T-cell (primary cell): ENCODE measurements at regions not wholly inside any gene's neighbourhood (a gene's known extent, or its start where the extent isn't known, plus 50 kb on each side); places are given as distances from the start of the nearest gene placed in this dataset.

Experiments
- ATAC-seq, 4 experiments: fragments of 200-7000 bp in 3 of 4; fragments of 150-1000 bp in 1 of 4; cut with Tn5 transposase; replicated peaks in 1 of 4; 1 replicate in 3 of 4; 2 replicates in 1 of 4; pipeline ENCODE4 v1.10.0; 2021; ENCODE audit warnings: moderate library complexity in 3 of 4, mild to moderate bottlenecking in 2 of 4, moderate number of reproducible peaks in 1 of 4
- CTCF ChIA-PET, 2 donors: fragments of 300-600 bp; sonication (Branson Sonifier 250); formaldehyde crosslinking; loops; one replicate each; lab custom pipeline; 2022; ENCODE audit warnings: antibody characterized with exemption in 2 of 2; lab: Charles Lee
- POLR2A ChIA-PET, 2 donors: fragments of 300-600 bp; sonication (Branson Sonifier 250); formaldehyde crosslinking; loops; one replicate each; lab custom pipeline; 2022; ENCODE audit warnings: antibody characterized with exemption in 2 of 2; lab: Charles Lee
- DNase-seq, 35 experiments: peaks; one replicate each; pipeline versions ENCODE4 v3.0.0 to v3.0.0-alpha.2; 2013 to 2023
- H3K27ac ChIP-seq: one replicate; pipeline ENCODE4 v1.5.1; 2013; ENCODE audit warnings: low read length
- H3K27me3 ChIP-seq, 2 experiments: replicated peaks in 1 of 2; 1 replicate in 1 of 2; 2 replicates in 1 of 2; pipeline versions ENCODE4 v1.6.1 to v1.7.0; 2013; ENCODE audit warnings: low read length in 1 of 2, mixed read lengths in 1 of 2; ENCODE audit not compliant: control insufficient read depth in 2 of 2, insufficient read depth in 2 of 2; ENCODE audit errors: extremely low read depth in 1 of 2
- H3K36me3 ChIP-seq, 2 donors: 1 replicate in 1 of 2; 2 replicates in 1 of 2; pipeline versions ENCODE4 v1.6.1 to v1.7.0; 2013; ENCODE audit warnings: low read length in 1 of 2; ENCODE audit not compliant: control insufficient read depth in 2 of 2, insufficient read depth in 1 of 2; ENCODE audit errors: extremely low read depth in 1 of 2
- H3K4me1 ChIP-seq, 2 experiments: 1 replicate in 1 of 2; 2 replicates in 1 of 2; pipeline versions ENCODE4 v1.6.1 to v1.7.0; 2013; ENCODE audit warnings: low read length in 2 of 2, mixed read lengths in 1 of 2; ENCODE audit not compliant: insufficient read depth in 2 of 2, control insufficient read depth in 1 of 2; ENCODE audit errors: extremely low read depth in 1 of 2
- H3K4me3 ChIP-seq, 2 donors: 1 replicate in 1 of 2; 2 replicates in 1 of 2; pipeline versions ENCODE4 v1.5.1 to v1.7.0; 2013; ENCODE audit warnings: mild to moderate bottlenecking in 2 of 2, low read length in 1 of 2, moderate library complexity in 1 of 2; ENCODE audit not compliant: control insufficient read depth in 1 of 2; ENCODE audit errors: extremely low read depth in 1 of 2
- H3K9me3 ChIP-seq: 2 replicates; pipeline ENCODE4 v1.7.0; 2013
- H3K27ac Mint-ChIP-seq, 2 donors: one replicate each; pipeline ENCODE4 v1.8.0; 2020 to 2021; ENCODE audit warnings: mild to moderate bottlenecking in 2 of 2, mixed read lengths in 2 of 2
- H3K27me3 Mint-ChIP-seq, 2 donors: one replicate each; pipeline ENCODE4 v1.8.0; 2021 to 2022; ENCODE audit warnings: mixed read lengths in 2 of 2
- H3K36me3 Mint-ChIP-seq: one replicate; pipeline ENCODE4 v1.8.0; 2021; ENCODE audit warnings: mixed read lengths
- H3K4me1 Mint-ChIP-seq, 3 donors: one replicate each; pipeline ENCODE4 v1.8.0; 2020 to 2022; ENCODE audit warnings: mixed read lengths in 3 of 3, mild to moderate bottlenecking in 1 of 3
- H3K4me3 Mint-ChIP-seq, 3 donors: one replicate each; pipeline ENCODE4 v1.8.0; 2020 to 2022; ENCODE audit warnings: mild to moderate bottlenecking in 3 of 3, mixed read lengths in 3 of 3, moderate library complexity in 3 of 3
- H3K9me3 Mint-ChIP-seq, 3 donors: one replicate each; pipeline ENCODE4 v1.8.0; 2020 to 2022; ENCODE audit warnings: mixed read lengths in 3 of 3
- WGBS: methylation state at CpG from one replicate; pipeline ENCODE4 v1.1.5; 2013; ENCODE audit warnings: missing lambda C conversion rate; ENCODE audit not compliant: insufficient coverage; 5-methylcytosine and 5-hydroxymethylcytosine counted together

DNA sequence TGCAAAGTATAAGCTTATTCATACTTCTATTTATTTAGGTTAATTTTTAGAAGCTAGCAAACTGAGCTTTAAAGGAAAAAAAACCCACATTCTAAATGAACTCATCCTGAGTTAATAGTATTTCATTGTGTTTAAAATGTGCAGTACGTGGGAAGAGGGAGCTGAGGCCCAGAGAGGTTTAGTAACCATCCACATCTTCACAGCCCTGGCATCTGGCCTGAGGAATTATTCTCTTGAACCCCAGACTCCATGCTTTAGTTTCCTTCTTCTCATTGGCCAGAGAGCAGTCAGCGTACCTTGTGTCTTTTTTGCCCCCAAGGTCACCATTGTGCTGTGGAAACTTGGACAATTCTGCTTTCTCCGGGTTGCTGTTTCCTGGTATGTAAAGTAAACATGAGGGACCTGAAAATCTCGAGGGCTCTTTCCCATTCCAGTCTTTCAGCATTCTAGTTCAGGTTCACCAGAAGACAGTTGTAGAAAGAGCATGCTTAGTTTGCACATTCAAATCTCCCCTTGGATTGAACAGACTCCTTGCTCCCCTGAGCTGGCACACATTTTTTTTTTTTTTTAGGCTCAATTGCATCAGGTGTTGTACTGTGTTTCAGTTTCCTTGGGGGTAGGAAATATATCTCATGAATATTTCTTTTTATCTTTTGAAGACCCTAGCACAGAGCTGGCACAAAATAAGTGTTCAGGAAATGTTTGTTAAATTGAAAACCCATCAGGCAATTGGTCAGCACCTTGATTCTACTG, 81.4 kb downstream of the MYCN start:
- no peak for ATAC-seq

GRCh38 chr2:16020389-16021008, 80.1 kb downstream of the MYCN start:
- no peaks in the 10 kb centered on the region for H3K27me3 ChIP-seq
- H3K27ac ChIP-seq = no peak overlapping the region
- Mint-ChIP-seq H3K4me3 (no peak overlapping the region), H3K27me3 (peaks cover 3 to 7% of the 10 kb centered on the region in 2 donors), H3K4me1 (no peaks in the 10 kb centered on the region), H3K36me3 (no peaks in the 10 kb centered on the region), H3K9me3 (no peaks in the 10 kb centered on the region), H3K27ac (no peak overlapping the region)
- no CpG with 5 or more reads among the region's 5 CpGs for WGBS
- no peaks in the 10 kb centered on the region for H3K36me3 ChIP-seq
- ATAC-seq = no peak
- ChIA-PET CTCF (no interaction called here), POLR2A (no interaction called here)
- no peaks in the 10 kb centered on the region for H3K4me1 ChIP-seq
- H3K4me3 ChIP-seq = no peak overlapping the region
- no peak for DNase-seq
- H3K9me3 ChIP-seq = no peaks in the 10 kb centered on the region

More for the DNA sequence above, 81.4 kb downstream of the MYCN start:
- Histone ChIP-seq H3K4me1 (no peaks in the 10 kb centered on the region), H3K36me3 (no peaks in the 10 kb centered on the region), H3K27ac (no peak overlapping the region), H3K9me3 (no peaks in the 10 kb centered on the region), H3K27me3 (no peaks in the 10 kb centered on the region), H3K4me3 (no peak overlapping the region)
- no peak for DNase-seq
- POLR2A ChIA-PET = interaction anchor here in 1 of 2 donors (0.6 kb wide), 1 partner anchor 176 kb away, joined by 3 read pairs; no protein-coding TSS in a partner anchor
- CTCF ChIA-PET = interaction anchor here in 1 of 2 donors (0.6 kb wide), 1 partner anchor 45 kb away, joined by 6 read pairs; no protein-coding TSS in a partner anchor
- H3K27me3 Mint-ChIP-seq = peaks cover 0 to 3% of the 10 kb centered on the region in 2 donors
- no peaks in the 10 kb centered on the region for H3K36me3 Mint-ChIP-seq
- no peak overlapping the region for H3K4me3 Mint-ChIP-seq
- no peaks in the 10 kb centered on the region for H3K9me3 Mint-ChIP-seq
- H3K4me1 Mint-ChIP-seq = no peaks in the 10 kb centered on the region
- no CpG with 5 or more reads among the region's 4 CpGs for WGBS
- H3K27ac Mint-ChIP-seq = no peak overlapping the region

DNA sequence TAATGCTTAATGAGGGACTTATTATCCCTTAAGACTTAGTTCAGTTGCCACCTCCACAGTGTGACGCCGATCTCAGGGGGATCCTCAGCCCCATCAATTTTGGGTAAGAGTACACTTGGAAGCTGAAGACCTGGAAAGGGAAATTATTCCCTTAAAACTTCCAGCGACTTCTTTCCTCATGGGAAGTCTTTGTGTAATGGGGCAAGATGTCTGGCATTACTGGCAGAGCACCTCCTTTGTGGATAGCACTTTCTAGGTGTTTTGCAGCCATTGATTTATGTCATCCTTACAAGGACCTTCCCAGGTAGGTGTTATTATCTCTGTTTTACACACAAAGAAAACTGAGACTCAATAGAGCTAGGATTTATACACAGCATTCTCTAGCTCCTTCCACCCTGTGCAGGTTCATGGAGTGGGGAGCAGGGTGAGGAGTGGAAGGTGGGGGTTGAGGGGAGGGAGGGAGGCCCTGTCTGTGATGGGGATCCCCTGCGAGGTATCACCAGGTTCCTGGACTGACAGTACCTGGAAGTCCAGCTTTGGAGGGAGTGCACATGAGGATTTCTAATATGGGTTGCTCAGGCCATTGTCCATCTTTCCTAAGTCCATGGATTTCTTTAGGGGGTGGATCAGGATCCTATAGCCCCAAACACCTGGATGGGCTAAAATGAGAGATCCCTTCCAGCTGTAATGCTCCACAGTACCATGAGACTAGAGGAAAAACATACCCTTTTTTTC, 79.4 kb downstream of the MYCN start:
- ATAC-seq (no peak), DNase-seq (no peak)
- ChIA-PET POLR2A (no interaction called here), CTCF (no interaction called here)
- Mint-ChIP-seq H3K4me1 (no peaks in the 10 kb centered on the region), H3K9me3 (no peaks in the 10 kb centered on the region), H3K27ac (no peak overlapping the region), H3K36me3 (no peaks in the 10 kb centered on the region), H3K4me3 (no peak overlapping the region), H3K27me3 (peaks cover 7 to 12% of the 10 kb centered on the region in 2 donors)
- Histone ChIP-seq H3K36me3 (no peaks in the 10 kb centered on the region), H3K4me1 (no peaks in the 10 kb centered on the region), H3K27ac (no peak overlapping the region), H3K27me3 (peaks cover under 1 to 7% of the 10 kb centered on the region in 2 experiments), H3K9me3 (no peaks in the 10 kb centered on the region), H3K4me3 (no peak overlapping the region)
- 100% methylated on average over 1 of the region's 4 CpGs for WGBS

DNA sequence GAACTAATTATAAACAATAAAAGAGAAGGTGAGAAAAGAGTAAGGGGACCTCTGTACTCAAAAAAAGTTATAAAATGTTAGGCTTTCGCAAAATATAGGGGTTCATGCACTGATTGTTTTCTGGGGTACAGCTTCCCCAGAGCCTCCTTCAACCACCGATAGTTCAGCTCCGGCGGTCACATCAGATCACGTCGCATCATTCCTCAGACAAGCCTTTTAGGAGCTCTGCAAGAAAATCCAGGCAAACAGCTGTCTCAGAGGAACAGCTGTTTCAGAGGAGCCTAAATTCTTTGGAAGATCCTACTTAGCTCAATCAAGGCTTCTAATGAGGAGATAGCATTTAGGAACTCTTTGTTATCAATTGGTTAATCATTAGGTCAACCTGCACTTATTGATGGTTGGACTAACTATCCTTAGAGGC, 78.7 kb downstream of the MYCN start:
- Histone ChIP-seq H3K36me3 (no peaks in the 10 kb centered on the region), H3K9me3 (no peaks in the 10 kb centered on the region), H3K4me3 (no peak overlapping the region), H3K4me1 (no peaks in the 10 kb centered on the region), H3K27ac (no peak overlapping the region), H3K27me3 (peaks cover 3 to 14% of the 10 kb centered on the region in 2 experiments)
- no peaks in the 10 kb centered on the region for H3K36me3 Mint-ChIP-seq
- peaks cover 15 to 19% of the 10 kb centered on the region in 2 donors for H3K27me3 Mint-ChIP-seq
- CTCF ChIA-PET = no interaction called here
- WGBS = no CpG with 5 or more reads among the region's 6 CpGs
- POLR2A ChIA-PET = no interaction called here
- DNase-seq (no peak), ATAC-seq (no peak)
- H3K27ac Mint-ChIP-seq = no peak overlapping the region
- no peaks in the 10 kb centered on the region for H3K9me3 Mint-ChIP-seq
- H3K4me3 Mint-ChIP-seq = no peak overlapping the region
- H3K4me1 Mint-ChIP-seq = no peaks in the 10 kb centered on the region

DNA sequence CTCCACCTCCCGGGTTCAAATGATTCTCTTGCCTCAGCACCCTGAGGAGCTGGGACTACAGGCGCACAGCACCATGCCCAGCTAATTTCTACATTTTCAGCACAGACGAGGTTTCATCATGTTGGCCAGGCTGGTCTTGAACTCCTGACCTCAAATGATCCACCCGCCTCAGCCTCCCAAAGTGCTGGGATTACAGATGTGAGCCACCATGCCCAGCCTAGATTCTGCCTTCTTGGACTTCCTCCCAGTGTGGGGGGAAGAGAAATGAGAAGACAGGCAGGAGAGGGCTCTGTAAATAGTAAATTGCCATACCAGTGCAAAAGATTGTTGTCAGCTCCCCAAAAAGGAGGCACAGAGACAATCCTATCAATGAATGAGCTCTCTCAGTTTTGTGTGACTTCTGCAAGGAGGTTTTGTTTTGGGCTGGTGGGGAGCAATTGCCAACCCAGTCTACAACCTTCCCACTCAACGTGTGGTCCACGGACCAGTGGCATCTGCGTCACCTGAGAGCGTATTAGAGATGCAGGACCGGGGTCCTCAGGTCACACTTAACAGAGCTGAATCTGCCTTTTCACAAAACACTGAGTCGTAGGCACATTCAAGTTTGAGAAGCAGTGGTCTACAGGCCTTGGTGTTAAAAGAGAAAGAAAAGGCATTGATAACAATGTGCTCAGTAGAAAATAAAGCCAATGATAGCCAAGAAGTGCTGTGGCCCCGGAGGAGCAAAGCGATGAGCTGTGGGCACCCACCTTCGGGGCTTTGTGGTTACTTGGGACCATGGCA, 78.1 kb downstream of the MYCN start:
- CTCF ChIA-PET = no interaction called here
- H3K27ac ChIP-seq = no peak overlapping the region
- Mint-ChIP-seq H3K4me1 (peaks cover under 1 to 4% (median 3%) of the 10 kb centered on the region in 3 donors), H3K36me3 (no peaks in the 10 kb centered on the region), H3K4me3 (no peak overlapping the region), H3K27me3 (peaks cover 18 to 21% of the 10 kb centered on the region in 2 donors), H3K9me3 (no peaks in the 10 kb centered on the region), H3K27ac (no peak overlapping the region)
- peaks cover 0 to 3% of the 10 kb centered on the region in 2 experiments for H3K4me1 ChIP-seq
- H3K4me3 ChIP-seq = no peak overlapping the region
- DNase-seq (no peak), ATAC-seq (no peak)
- H3K9me3 ChIP-seq = no peaks in the 10 kb centered on the region
- H3K27me3 ChIP-seq = peaks cover 7 to 20% of the 10 kb centered on the region in 2 experiments
- WGBS = 85% methylated on average over 5 of the region's 13 CpGs
- POLR2A ChIA-PET = no interaction called here
- no peaks in the 10 kb centered on the region for H3K36me3 ChIP-seq

DNA sequence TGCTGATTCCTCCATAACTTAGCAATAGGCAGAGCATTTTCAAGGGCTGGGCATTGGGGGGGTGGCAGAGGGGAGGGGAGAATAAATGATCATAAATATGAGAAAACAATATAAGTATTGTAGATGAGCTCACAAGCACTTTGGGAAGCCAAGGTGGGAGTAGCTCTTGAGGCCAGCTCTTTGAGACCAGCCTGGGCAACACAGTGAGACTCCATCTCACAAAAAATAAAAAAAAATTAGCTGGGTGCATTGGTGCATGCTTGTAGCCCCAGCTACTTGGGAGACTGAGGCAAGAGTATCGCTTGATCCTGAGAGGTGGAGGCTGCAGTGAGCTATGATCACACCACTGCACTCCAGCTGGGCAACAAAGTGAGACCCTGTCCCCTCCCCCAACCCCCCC, 75.9 kb downstream of the MYCN start:
- DNase-seq = no peak
- Histone ChIP-seq H3K27me3 (peaks cover 11 to 32% of the 10 kb centered on the region in 2 experiments), H3K36me3 (no peaks in the 10 kb centered on the region), H3K9me3 (no peaks in the 10 kb centered on the region), H3K4me3 (no peak overlapping the region), H3K4me1 (peaks cover 0 to 3% of the 10 kb centered on the region in 2 experiments), H3K27ac (no peak overlapping the region)
- Mint-ChIP-seq H3K9me3 (no peaks in the 10 kb centered on the region), H3K4me3 (no peak overlapping the region), H3K4me1 (peaks cover 2 to 8% (median 5%) of the 10 kb centered on the region in 3 donors), H3K27me3 (peaks cover 31 to 32% of the 10 kb centered on the region in 2 donors), H3K27ac (no peak overlapping the region), H3K36me3 (no peaks in the 10 kb centered on the region)
- WGBS = no CpG with 5 or more reads among the region's 1 CpG
- CTCF ChIA-PET = no interaction called here
- ATAC-seq = no peak
- POLR2A ChIA-PET = no interaction called here
